ENCODE measurements at regions not wholly inside any gene's neighbourhood (a gene's known extent, or its start where the extent isn't known, plus 50 kb on each side); places are given as distances from the start of the nearest gene placed in this dataset.

DNA sequence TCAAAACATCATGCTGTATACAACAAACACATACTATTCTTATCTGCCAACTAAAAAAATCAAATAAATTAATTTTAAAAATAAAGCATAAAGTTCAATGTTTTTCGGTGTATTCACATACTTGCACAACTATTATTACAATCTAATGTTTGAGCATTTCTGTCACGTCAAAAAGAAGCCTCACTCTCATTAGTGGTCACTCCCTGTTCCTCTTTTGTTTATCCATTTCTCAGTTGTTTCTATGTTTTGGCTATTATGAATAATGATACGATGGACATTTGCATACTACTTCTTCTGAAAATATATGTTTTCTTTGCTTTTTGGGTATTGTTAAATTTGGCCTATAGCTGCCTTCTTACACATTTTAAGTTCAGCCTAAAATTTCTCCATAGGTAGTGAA is 773.0 kb upstream of the HS6ST1 start:
- TF ChIP-seq, protein P1, sequence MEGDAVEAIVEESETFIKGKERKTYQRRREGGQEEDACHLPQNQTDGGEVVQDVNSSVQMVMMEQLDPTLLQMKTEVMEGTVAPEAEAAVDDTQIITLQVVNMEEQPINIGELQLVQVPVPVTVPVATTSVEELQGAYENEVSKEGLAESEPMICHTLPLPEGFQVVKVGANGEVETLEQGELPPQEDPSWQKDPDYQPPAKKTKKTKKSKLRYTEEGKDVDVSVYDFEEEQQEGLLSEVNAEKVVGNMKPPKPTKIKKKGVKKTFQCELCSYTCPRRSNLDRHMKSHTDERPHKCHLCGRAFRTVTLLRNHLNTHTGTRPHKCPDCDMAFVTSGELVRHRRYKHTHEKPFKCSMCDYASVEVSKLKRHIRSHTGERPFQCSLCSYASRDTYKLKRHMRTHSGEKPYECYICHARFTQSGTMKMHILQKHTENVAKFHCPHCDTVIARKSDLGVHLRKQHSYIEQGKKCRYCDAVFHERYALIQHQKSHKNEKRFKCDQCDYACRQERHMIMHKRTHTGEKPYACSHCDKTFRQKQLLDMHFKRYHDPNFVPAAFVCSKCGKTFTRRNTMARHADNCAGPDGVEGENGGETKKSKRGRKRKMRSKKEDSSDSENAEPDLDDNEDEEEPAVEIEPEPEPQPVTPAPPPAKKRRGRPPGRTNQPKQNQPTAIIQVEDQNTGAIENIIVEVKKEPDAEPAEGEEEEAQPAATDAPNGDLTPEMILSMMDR (IDR thresholded peaks at IDR 0.05), result no peak
- TF ChIP-seq POLR2AphosphoS5 (IDR thresholded peaks at IDR 0.05), result no peak

Data from prostate gland (tissue), 2 donors.